ENCODE measurements at regions not wholly inside any gene's neighbourhood (a gene's known extent, or its start where the extent isn't known, plus 50 kb on each side); places are given as distances from the start of the nearest gene placed in this dataset.

GRCh38 chr1:38210021-38210894 is 163.7 kb upstream of the POU3F1 start:
- TF ChIP-seq CTCF (IDR thresholded peaks at IDR 0.05; ENCODE audit: low read length): no peak
- TF ChIP-seq EZH2 (IDR thresholded peaks at IDR 0.05; ENCODE audit: borderline replicate concordance, low read length): no peak

Data from OCI-LY1 (cell line).